A673 (cell line): ENCODE measurements at regions not wholly inside any gene's neighbourhood (a gene's known extent, or its start where the extent isn't known, plus 50 kb on each side); places are given as distances from the start of the nearest gene placed in this dataset.

Experiments
- BruUV-seq: library from RNA; stranded (reverse); fragments of 400-500 nt; replicated peaks from 2 replicates; lab custom pipeline; 2021; lab: Mats Ljungman, UMichigan
- CTCF ChIA-PET: fragments of 300-600 bp; sonication (Branson Sonifier 250); formaldehyde crosslinking; loops from one replicate; lab custom pipeline; 2022; ENCODE audit warnings: antibody characterized with exemption; lab: Charles Lee
- POLR2A ChIA-PET: fragments of 300-600 bp; sonication (Branson Sonifier 250); formaldehyde crosslinking; loops from one replicate; lab custom pipeline; 2022; ENCODE audit warnings: antibody characterized with exemption; ENCODE audit not compliant: low non-redundant PET; lab: Charles Lee
- DNase-seq: peaks from one replicate; pipeline ENCODE4 v3.0.0-alpha.2; 2015; ENCODE audit warnings: low spot score
- H3K27ac ChIP-seq: fragments of 200-600 bp; sonication (generic); 2 replicates; pipeline ENCODE4 v1.5.1; 2016; ENCODE audit warnings: mixed run types, low read depth, mild to moderate bottlenecking, mixed read lengths, antibody characterized with exemption, low read length; ENCODE audit not compliant: poor library complexity, severe bottlenecking
- H3K27me3 ChIP-seq: fragments of 200-600 bp; sonication (generic); replicated peaks from 2 replicates; pipeline ENCODE4 v1.6.1; 2017; ENCODE audit warnings: mixed run types, low read depth, mild to moderate bottlenecking, mixed read lengths, antibody characterized with exemption, low read length; ENCODE audit not compliant: insufficient read depth, poor library complexity
- H3K36me3 ChIP-seq: fragments of 200-600 bp; sonication (generic); 2 replicates; pipeline ENCODE4 v1.6.1; 2016; ENCODE audit warnings: mixed run types, mild to moderate bottlenecking, mixed read lengths, antibody characterized with exemption, low read length; ENCODE audit not compliant: insufficient read depth, poor library complexity, severe bottlenecking
- H3K4me1 ChIP-seq: fragments of 200-600 bp; sonication (generic); 2 replicates; pipeline ENCODE4 v1.6.1; 2017; ENCODE audit warnings: mixed run types, mild to moderate bottlenecking, mixed read lengths, antibody characterized with exemption, low read length; ENCODE audit not compliant: insufficient read depth, poor library complexity, severe bottlenecking
- H3K4me3 ChIP-seq: fragments of 200-600 bp; sonication (generic); 2 replicates; pipeline ENCODE4 v1.5.1; 2016; ENCODE audit warnings: low read depth, mixed run types, mild to moderate bottlenecking, mixed read lengths, low read length; ENCODE audit not compliant: poor library complexity, severe bottlenecking
- H3K9me3 ChIP-seq: fragments of 200-600 bp; sonication (generic); 2 replicates; pipeline ENCODE4 v1.6.1; 2016; ENCODE audit warnings: mixed run types, low read depth, mild to moderate bottlenecking, mixed read lengths, antibody characterized with exemption, low read length; ENCODE audit not compliant: poor library complexity, severe bottlenecking
- CTCF ChIP-seq: fragments of 300-800, 200-600 bp; sonication (generic); conservative IDR thresholded peaks from 2 replicates; pipeline ENCODE4 v1.5.1; 2017; ENCODE audit warnings: low read depth, mild to moderate bottlenecking, antibody characterized with exemption, low read length, moderate library complexity, mixed read lengths
- EZH2 ChIP-seq: fragments of 200-600 bp; sonication (generic); IDR thresholded peaks from 2 replicates; pipeline ENCODE4 v1.6.1; 2017; ENCODE audit warnings: borderline replicate concordance, low read depth, mild to moderate bottlenecking, mixed read lengths, antibody characterized with exemption, low read length; ENCODE audit not compliant: poor library complexity, severe bottlenecking
- intact Hi-C: fragments of 100-400 bp; cut with micrococcal nuclease; formaldehyde crosslinking; loops from one replicate; pipeline ENCODE4 v1.10.0; 2022; ENCODE audit not compliant: unreplicated experiment

- BruUV-seq: no TSS peak
- intact Hi-C loops: no loop called here
- CTCF ChIA-PET: no interaction called here
Measured at GRCh38 chr13:64924401-64924800, 2305.7 kb downstream of the PCDH9 start.

GRCh38 chr13:64917566-64917965, 2312.6 kb downstream of the PCDH9 start:
- H3K4me3 ChIP-seq: no peak overlapping the region
- POLR2A ChIA-PET: no interaction called here
- H3K9me3 ChIP-seq: no peaks in the 10 kb centered on the region
- no TSS peak for BruUV-seq
- no peak overlapping the region for H3K27ac ChIP-seq
- TF ChIP-seq EZH2 (no peak), CTCF (no peak)
- H3K36me3 ChIP-seq: no peaks in the 10 kb centered on the region
- H3K27me3 ChIP-seq: no peaks in the 10 kb centered on the region
- CTCF ChIA-PET: no interaction called here
- no peaks in the 10 kb centered on the region for H3K4me1 ChIP-seq
- no peak for DNase-seq
- intact Hi-C loops: no loop called here

More at GRCh38 chr13:64924401-64924800, 2305.7 kb downstream of the PCDH9 start:
- no peak for TF ChIP-seq CTCF
- TF ChIP-seq EZH2: no peak
- H3K27ac ChIP-seq: no peak overlapping the region
- no peaks in the 10 kb centered on the region for H3K27me3 ChIP-seq
- no peaks in the 10 kb centered on the region for H3K36me3 ChIP-seq
- no peaks in the 10 kb centered on the region for H3K4me1 ChIP-seq
- POLR2A ChIA-PET: no interaction called here
- no peak for DNase-seq
- H3K9me3 ChIP-seq: no peaks in the 10 kb centered on the region
- H3K4me3 ChIP-seq: no peak overlapping the region

GRCh38 chr13:64912141-64912540, 2318.0 kb downstream of the PCDH9 start:
- H3K27me3 ChIP-seq: no peaks in the 10 kb centered on the region
- no TSS peak for BruUV-seq
- CTCF ChIA-PET: no interaction called here
- no peak for TF ChIP-seq EZH2
- no peak for TF ChIP-seq CTCF
- H3K4me3 ChIP-seq: no peak overlapping the region
- no peaks in the 10 kb centered on the region for H3K36me3 ChIP-seq
- no peaks in the 10 kb centered on the region for H3K9me3 ChIP-seq
- no peaks in the 10 kb centered on the region for H3K4me1 ChIP-seq
- POLR2A ChIA-PET: no interaction called here
- DNase-seq: peak; percentile 28
- H3K27ac ChIP-seq: no peak overlapping the region
- intact Hi-C loops: no loop called here
